GM10248 (cell line): ENCODE measurements at regions not wholly inside any gene's neighbourhood (a gene's known extent, or its start where the extent isn't known, plus 50 kb on each side); places are given as distances from the start of the nearest gene placed in this dataset.

Source experiments
- CTCF ChIA-PET: fragments of 300-600 bp; sonication (Branson Sonifier 250); formaldehyde crosslinking; extraction: SDS; loops from one replicate; lab custom pipeline; 2021; ENCODE audit warnings: antibody characterized with exemption; lab: Yijun Ruan, JAX
- POLR2A ChIA-PET: fragments of 350-650 bp; sonication (Branson Sonifier 250); formaldehyde crosslinking; extraction: SDS; loops from one replicate; lab custom pipeline; 2020; ENCODE audit warnings: antibody characterized with exemption; lab: Yijun Ruan, JAX
- DNase-seq: peaks from one replicate; pipeline ENCODE4 v3.0.0; 2012; ENCODE audit errors: extremely low spot score
- CTCF ChIP-seq: IDR thresholded peaks from 2 replicates; pipeline ENCODE4 v1.5.1; 2012; ENCODE audit warnings: mild to moderate bottlenecking, low read depth; ENCODE audit errors: extremely low read depth, missing control alignments, control extremely low read depth

- CTCF ChIA-PET = interaction anchor here (0.9 kb wide), 1 partner anchor 9 kb away, joined by 3 read pairs; no protein-coding TSS in a partner anchor
- POLR2A ChIA-PET = no interaction called here
- TF ChIP-seq CTCF = no peak
Measured at GRCh38 chr11:69393178-69393832, 88.2 kb upstream of the LINC01488 start.

GRCh38 chr11:69393865-69394233, 87.6 kb upstream of the LINC01488 start:
- no peak for TF ChIP-seq CTCF
- ChIA-PET CTCF (interaction anchor here (0.9 kb wide), 1 partner anchor 9 kb away, joined by 3 read pairs; no protein-coding TSS in a partner anchor), POLR2A (no interaction called here)
- DNase-seq = no peak

More at GRCh38 chr11:69393178-69393832, 88.2 kb upstream of the LINC01488 start:
- no peak for DNase-seq

- CTCF ChIA-PET = interaction anchor here (0.9 kb wide), 1 partner anchor 8 kb away, joined by 3 read pairs; no protein-coding TSS in a partner anchor
- POLR2A ChIA-PET = no interaction called here
- no peak for TF ChIP-seq CTCF
- DNase-seq = no peak
Measured at GRCh38 chr11:69394234-69394868, 87.1 kb upstream of the LINC01488 start.

GRCh38 chr11:69394869-69395246, 86.6 kb upstream of the LINC01488 start:
- no peak for TF ChIP-seq CTCF
- ChIA-PET POLR2A (no interaction called here), CTCF (no interaction called here)
- no peak for DNase-seq

- ChIA-PET POLR2A (no interaction called here), CTCF (no interaction called here)
- TF ChIP-seq CTCF = no peak
Measured at GRCh38 chr11:69395287-69395686, 86.2 kb upstream of the LINC01488 start.

GRCh38 chr11:69396051-69396947, 85.2 kb upstream of the LINC01488 start:
- ChIA-PET POLR2A (no interaction called here), CTCF (no interaction called here)
- no peak for DNase-seq
- no peak for TF ChIP-seq CTCF

More at GRCh38 chr11:69395287-69395686, 86.2 kb upstream of the LINC01488 start:
- DNase-seq = no peak
